ENCODE measurements at regions not wholly inside any gene's neighbourhood (a gene's known extent, or its start where the extent isn't known, plus 50 kb on each side); places are given as distances from the start of the nearest gene placed in this dataset.

DNA sequence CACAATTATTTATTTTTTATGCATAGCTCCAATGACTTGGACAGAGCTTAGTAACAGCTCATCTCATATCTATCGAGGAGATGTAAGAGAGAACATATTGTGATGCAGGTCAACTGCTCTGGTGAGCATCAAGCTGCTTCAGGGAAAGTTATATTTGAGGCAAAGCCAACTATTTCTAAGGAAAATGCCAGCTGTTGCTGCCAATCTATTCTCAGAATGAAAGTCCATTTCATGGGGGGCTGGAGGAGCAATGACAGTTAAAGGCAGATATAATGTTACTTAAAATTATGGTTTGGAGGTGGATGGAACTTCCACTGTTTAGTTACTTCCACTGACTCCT is 424.8 kb downstream of the KIF20B start:
- H3K36me3 ChIP-seq (ENCODE audit: control insufficient read depth in 2 of 2, insufficient read depth in 2 of 2, low read length in 2 of 2): no peaks in the 10 kb centered on the region
- no peaks in the 10 kb centered on the region for H3K4me1 ChIP-seq (ENCODE audit: control insufficient read depth in 2 of 2, insufficient read depth in 2 of 2, low read length in 2 of 2)
- no peak overlapping the region for H3K4me3 ChIP-seq (ENCODE audit: low read length in 2 of 2)
- H3K27me3 ChIP-seq (ENCODE audit: control insufficient read depth in 2 of 2, insufficient read depth in 2 of 2, low read length in 2 of 2): no peaks in the 10 kb centered on the region
- H3K27ac ChIP-seq (ENCODE audit: low read depth in 2 of 2, low read length in 2 of 2): no peak overlapping the region
- H3K9me3 ChIP-seq (ENCODE audit: control insufficient read depth in 2 of 2, low read length in 2 of 2): no peaks in the 10 kb centered on the region
- no peak overlapping the region for H3K9ac ChIP-seq (ENCODE audit: low read depth in 1 of 2, low read length in 2 of 2)

GRCh38 chr10:90130321-90131086 is 429.1 kb downstream of the KIF20B start:
- Histone ChIP-seq H3K4me1 (ENCODE audit: control insufficient read depth in 2 of 2, insufficient read depth in 2 of 2, low read length in 2 of 2) (no peaks in the 10 kb centered on the region), H3K9me3 (ENCODE audit: control insufficient read depth in 2 of 2, low read length in 2 of 2) (peaks cover 0 to under 1% of the 10 kb centered on the region in 2 donors), H3K27ac (ENCODE audit: low read depth in 2 of 2, low read length in 2 of 2) (no peak overlapping the region), H3K9ac (ENCODE audit: low read depth in 1 of 2, low read length in 2 of 2) (no peak overlapping the region), H3K27me3 (ENCODE audit: control insufficient read depth in 2 of 2, insufficient read depth in 2 of 2, low read length in 2 of 2) (no peaks in the 10 kb centered on the region), H3K4me3 (ENCODE audit: low read length in 2 of 2) (no peak overlapping the region), H3K36me3 (ENCODE audit: control insufficient read depth in 2 of 2, insufficient read depth in 2 of 2, low read length in 2 of 2) (no peaks in the 10 kb centered on the region)

DNA sequence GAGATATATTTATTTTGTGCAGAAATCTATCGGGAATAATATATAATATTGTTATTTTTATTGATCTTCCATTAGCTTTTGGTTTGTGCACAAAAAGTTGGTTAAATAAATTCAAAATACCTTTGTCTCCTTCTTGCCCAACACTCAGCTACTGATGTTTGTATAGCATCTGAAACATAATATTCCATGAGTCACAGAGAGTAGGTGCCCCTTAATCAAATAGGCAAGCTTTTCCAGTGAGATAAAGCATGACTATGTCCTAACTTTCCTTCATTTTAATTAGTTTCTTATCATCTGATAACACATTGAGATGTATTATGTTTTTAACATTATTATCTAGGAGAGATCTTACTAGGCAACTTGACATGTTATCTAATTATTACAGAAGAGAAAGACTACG is 432.2 kb downstream of the KIF20B start:
- Histone ChIP-seq H3K9me3 (ENCODE audit: control insufficient read depth in 2 of 2, low read length in 2 of 2) (peaks cover 9 to 21% of the 10 kb centered on the region in 2 donors), H3K4me1 (ENCODE audit: control insufficient read depth in 2 of 2, insufficient read depth in 2 of 2, low read length in 2 of 2) (no peaks in the 10 kb centered on the region)

GRCh38 chr10:90136731-90137316 is 435.4 kb downstream of the KIF20B start:
- Histone ChIP-seq H3K4me1 (ENCODE audit: control insufficient read depth in 2 of 2, insufficient read depth in 2 of 2, low read length in 2 of 2) (no peaks in the 10 kb centered on the region), H3K9ac (ENCODE audit: low read depth in 1 of 2, low read length in 2 of 2) (no peak overlapping the region), H3K27ac (ENCODE audit: low read depth in 2 of 2, low read length in 2 of 2) (no peak overlapping the region), H3K4me3 (ENCODE audit: low read length in 2 of 2) (no peak overlapping the region), H3K27me3 (ENCODE audit: control insufficient read depth in 2 of 2, insufficient read depth in 2 of 2, low read length in 2 of 2) (no peaks in the 10 kb centered on the region), H3K36me3 (ENCODE audit: control insufficient read depth in 2 of 2, insufficient read depth in 2 of 2, low read length in 2 of 2) (no peaks in the 10 kb centered on the region), H3K9me3 (ENCODE audit: control insufficient read depth in 2 of 2, low read length in 2 of 2) (peaks cover 9 to 23% of the 10 kb centered on the region in 2 donors)

More for the DNA sequence above, 432.2 kb downstream of the KIF20B start:
- Histone ChIP-seq H3K36me3 (ENCODE audit: control insufficient read depth in 2 of 2, insufficient read depth in 2 of 2, low read length in 2 of 2) (no peaks in the 10 kb centered on the region), H3K9ac (ENCODE audit: low read depth in 1 of 2, low read length in 2 of 2) (no peak overlapping the region), H3K27ac (ENCODE audit: low read depth in 2 of 2, low read length in 2 of 2) (no peak overlapping the region), H3K27me3 (ENCODE audit: control insufficient read depth in 2 of 2, insufficient read depth in 2 of 2, low read length in 2 of 2) (no peaks in the 10 kb centered on the region), H3K4me3 (ENCODE audit: low read length in 2 of 2) (no peak overlapping the region)

DNA sequence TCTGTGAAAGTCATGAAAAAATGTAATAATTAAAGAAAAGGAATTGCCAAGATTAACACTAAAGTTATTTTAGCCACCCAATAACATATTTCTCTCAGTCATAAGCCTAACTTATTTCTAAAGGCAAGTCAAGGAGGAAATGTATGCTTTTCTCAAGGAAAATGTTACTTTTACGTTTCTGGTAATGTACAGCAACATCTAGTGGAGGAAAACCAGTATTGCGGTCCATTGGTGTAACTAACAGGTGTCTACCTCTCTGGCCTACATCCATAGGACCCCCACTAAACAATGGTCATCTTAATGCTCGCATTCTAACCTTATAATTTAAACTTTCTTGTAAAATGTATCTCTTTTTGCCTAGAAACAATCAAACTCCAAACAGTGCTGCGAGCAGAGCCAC is 437.5 kb downstream of the KIF20B start:
- no peaks in the 10 kb centered on the region for H3K27me3 ChIP-seq (ENCODE audit: control insufficient read depth in 2 of 2, insufficient read depth in 2 of 2, low read length in 2 of 2)
- no peak overlapping the region for H3K27ac ChIP-seq (ENCODE audit: low read depth in 2 of 2, low read length in 2 of 2)
- no peaks in the 10 kb centered on the region for H3K36me3 ChIP-seq (ENCODE audit: control insufficient read depth in 2 of 2, insufficient read depth in 2 of 2, low read length in 2 of 2)
- H3K4me1 ChIP-seq (ENCODE audit: control insufficient read depth in 2 of 2, insufficient read depth in 2 of 2, low read length in 2 of 2): no peaks in the 10 kb centered on the region
- H3K9ac ChIP-seq (ENCODE audit: low read depth in 1 of 2, low read length in 2 of 2): no peak overlapping the region
- H3K9me3 ChIP-seq (ENCODE audit: control insufficient read depth in 2 of 2, low read length in 2 of 2): peaks cover 9 to 23% of the 10 kb centered on the region in 2 donors
- H3K4me3 ChIP-seq (ENCODE audit: low read length in 2 of 2): no peak overlapping the region

DNA sequence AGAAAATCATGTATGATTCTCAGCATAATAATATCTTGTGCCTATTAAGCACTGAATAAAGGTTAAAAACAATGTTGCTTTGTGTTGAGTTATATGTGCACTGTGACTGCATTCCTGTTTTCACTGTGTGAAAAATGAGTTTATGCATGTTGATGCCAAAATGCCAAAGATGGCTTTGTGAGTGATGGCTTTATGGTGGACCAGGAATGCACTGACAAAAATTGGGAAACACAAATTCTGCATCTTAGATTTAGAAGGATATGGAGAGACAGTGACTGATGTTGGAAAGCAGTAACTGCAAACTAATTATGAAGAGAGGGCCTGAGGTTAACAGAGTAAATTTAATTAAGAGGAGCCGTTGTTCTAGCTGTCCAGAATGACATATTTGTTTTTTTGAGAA is 440.4 kb downstream of the KIF20B start:
- Histone ChIP-seq H3K27me3 (ENCODE audit: control insufficient read depth in 2 of 2, insufficient read depth in 2 of 2, low read length in 2 of 2) (no peaks in the 10 kb centered on the region), H3K4me1 (ENCODE audit: control insufficient read depth in 2 of 2, insufficient read depth in 2 of 2, low read length in 2 of 2) (no peaks in the 10 kb centered on the region), H3K4me3 (ENCODE audit: low read length in 2 of 2) (no peak overlapping the region), H3K9me3 (ENCODE audit: control insufficient read depth in 2 of 2, low read length in 2 of 2) (peaks cover 2 to 11% of the 10 kb centered on the region in 2 donors), H3K27ac (ENCODE audit: low read depth in 2 of 2, low read length in 2 of 2) (no peak overlapping the region), H3K9ac (ENCODE audit: low read depth in 1 of 2, low read length in 2 of 2) (no peak overlapping the region), H3K36me3 (ENCODE audit: control insufficient read depth in 2 of 2, insufficient read depth in 2 of 2, low read length in 2 of 2) (no peaks in the 10 kb centered on the region)

DNA sequence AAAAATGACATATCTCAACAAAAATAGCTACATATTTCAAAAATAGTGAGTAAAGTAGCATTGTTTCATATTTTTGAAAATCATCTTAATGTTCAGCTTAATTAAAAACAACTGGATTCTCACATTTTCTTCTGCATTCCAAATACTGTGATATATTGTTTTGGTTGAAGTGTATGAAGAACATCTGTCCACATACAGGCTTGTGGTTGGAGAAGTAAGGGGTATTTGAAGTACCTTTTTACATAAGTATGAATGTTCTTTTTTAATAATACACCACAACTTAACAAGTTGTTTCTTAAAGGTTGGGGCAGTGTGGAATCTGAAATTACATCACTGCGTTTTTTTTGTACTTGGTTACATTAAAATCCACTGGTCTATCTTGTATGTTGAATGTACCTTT is 442.5 kb downstream of the KIF20B start:
- Histone ChIP-seq H3K27ac (ENCODE audit: low read depth in 2 of 2, low read length in 2 of 2) (no peak overlapping the region), H3K9me3 (ENCODE audit: control insufficient read depth in 2 of 2, low read length in 2 of 2) (peaks cover 0 to 2% of the 10 kb centered on the region in 2 donors), H3K9ac (ENCODE audit: low read depth in 1 of 2, low read length in 2 of 2) (no peak overlapping the region), H3K36me3 (ENCODE audit: control insufficient read depth in 2 of 2, insufficient read depth in 2 of 2, low read length in 2 of 2) (no peaks in the 10 kb centered on the region), H3K4me3 (ENCODE audit: low read length in 2 of 2) (no peak overlapping the region), H3K4me1 (ENCODE audit: control insufficient read depth in 2 of 2, insufficient read depth in 2 of 2, low read length in 2 of 2) (no peaks in the 10 kb centered on the region), H3K27me3 (ENCODE audit: control insufficient read depth in 2 of 2, insufficient read depth in 2 of 2, low read length in 2 of 2) (no peaks in the 10 kb centered on the region)

GRCh38 chr10:90148116-90148855 is 446.9 kb downstream of the KIF20B start:
- Histone ChIP-seq H3K27me3 (ENCODE audit: control insufficient read depth in 2 of 2, insufficient read depth in 2 of 2, low read length in 2 of 2) (no peaks in the 10 kb centered on the region), H3K4me1 (ENCODE audit: control insufficient read depth in 2 of 2, insufficient read depth in 2 of 2, low read length in 2 of 2) (no peaks in the 10 kb centered on the region), H3K9ac (ENCODE audit: low read depth in 1 of 2, low read length in 2 of 2) (no peak overlapping the region), H3K9me3 (ENCODE audit: control insufficient read depth in 2 of 2, low read length in 2 of 2) (no peaks in the 10 kb centered on the region), H3K36me3 (ENCODE audit: control insufficient read depth in 2 of 2, insufficient read depth in 2 of 2, low read length in 2 of 2) (no peaks in the 10 kb centered on the region), H3K4me3 (ENCODE audit: low read length in 2 of 2) (no peak overlapping the region), H3K27ac (ENCODE audit: low read depth in 2 of 2, low read length in 2 of 2) (no peak overlapping the region)

DNA sequence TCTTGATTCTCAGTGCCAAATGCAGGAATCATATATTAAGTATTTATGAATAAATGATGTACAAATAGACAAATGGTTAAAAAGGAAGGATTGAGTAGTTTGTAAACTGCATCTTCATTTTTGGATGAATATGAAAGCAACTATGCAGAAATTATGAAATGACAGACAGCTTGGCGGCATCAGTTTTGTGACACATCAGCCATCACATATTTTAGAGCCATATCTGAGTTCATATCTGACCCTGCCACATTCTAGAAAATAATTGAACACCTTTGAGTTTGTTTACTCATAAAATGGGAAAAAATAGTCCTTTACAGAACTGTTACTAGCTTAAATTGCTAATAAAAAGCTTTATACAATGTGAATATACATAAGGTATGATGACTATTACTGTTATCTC is 448.2 kb downstream of the KIF20B start:
- H3K9me3 ChIP-seq (ENCODE audit: control insufficient read depth in 2 of 2, low read length in 2 of 2): no peaks in the 10 kb centered on the region
- H3K27ac ChIP-seq (ENCODE audit: low read depth in 2 of 2, low read length in 2 of 2): no peak overlapping the region
- H3K4me3 ChIP-seq (ENCODE audit: low read length in 2 of 2): no peak overlapping the region
- no peak overlapping the region for H3K9ac ChIP-seq (ENCODE audit: low read depth in 1 of 2, low read length in 2 of 2)
- no peaks in the 10 kb centered on the region for H3K27me3 ChIP-seq (ENCODE audit: control insufficient read depth in 2 of 2, insufficient read depth in 2 of 2, low read length in 2 of 2)
- H3K36me3 ChIP-seq (ENCODE audit: control insufficient read depth in 2 of 2, insufficient read depth in 2 of 2, low read length in 2 of 2): no peaks in the 10 kb centered on the region
- no peaks in the 10 kb centered on the region for H3K4me1 ChIP-seq (ENCODE audit: control insufficient read depth in 2 of 2, insufficient read depth in 2 of 2, low read length in 2 of 2)

DNA sequence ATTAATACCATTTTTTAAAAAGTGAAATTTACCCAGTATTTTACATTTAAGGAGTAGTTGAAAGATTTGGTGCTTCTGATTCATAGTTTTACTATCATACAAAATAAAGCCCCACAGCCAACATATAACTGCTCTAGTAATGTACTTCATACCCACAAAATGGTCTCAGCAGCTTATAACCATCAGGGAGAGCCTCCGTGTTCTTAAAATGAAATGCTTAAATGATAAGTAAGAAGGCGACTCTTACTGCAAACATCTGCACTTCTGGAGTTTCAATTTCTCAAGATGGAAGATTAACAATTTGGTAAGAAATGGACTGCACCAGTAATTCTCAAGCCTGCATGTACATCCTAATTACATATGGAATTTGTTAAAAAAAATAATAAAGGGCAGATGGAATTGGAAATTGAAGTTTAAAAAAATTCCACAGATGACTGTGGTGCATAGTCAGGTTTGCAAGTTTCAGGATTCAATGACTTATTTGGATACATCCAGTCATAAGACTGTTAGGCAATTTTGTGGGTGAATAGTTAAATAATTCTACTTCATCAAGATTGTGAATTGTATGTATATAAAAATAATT is 461.0 kb downstream of the KIF20B start:
- Histone ChIP-seq H3K9ac (ENCODE audit: low read depth in 1 of 2, low read length in 2 of 2) (no peak overlapping the region), H3K27me3 (ENCODE audit: control insufficient read depth in 2 of 2, insufficient read depth in 2 of 2, low read length in 2 of 2) (no peaks in the 10 kb centered on the region), H3K27ac (ENCODE audit: low read depth in 2 of 2, low read length in 2 of 2) (no peak overlapping the region), H3K9me3 (ENCODE audit: control insufficient read depth in 2 of 2, low read length in 2 of 2) (no peaks in the 10 kb centered on the region), H3K4me1 (ENCODE audit: control insufficient read depth in 2 of 2, insufficient read depth in 2 of 2, low read length in 2 of 2) (no peaks in the 10 kb centered on the region), H3K4me3 (ENCODE audit: low read length in 2 of 2) (no peak overlapping the region), H3K36me3 (ENCODE audit: control insufficient read depth in 2 of 2, insufficient read depth in 2 of 2, low read length in 2 of 2) (no peaks in the 10 kb centered on the region)
